GM19468 (cell line): ENCODE measurements at regions not wholly inside any gene's neighbourhood (a gene's known extent, or its start where the extent isn't known, plus 50 kb on each side); places are given as distances from the start of the nearest gene placed in this dataset.
A peak's percentile ranks its signal among the peaks of the same experiment; 100 is the strongest.

Experiments used
- ATAC-seq: cut with Tn5 transposase; IDR thresholded peaks from one replicate; pipeline ENCODE4 v1.9.1; 2021; ENCODE audit warnings: mild to moderate bottlenecking, moderate library complexity, moderate number of reproducible peaks; ENCODE audit not compliant: unreplicated experiment; ENCODE audit errors: extremely low read depth

- ATAC-seq, result no peak
Observed at GRCh38 chr11:26065944-26066343, 266.0 kb upstream of the ANO3 start.

- no peak for ATAC-seq
Observed at GRCh38 chr11:26070714-26071380, 261.1 kb upstream of the ANO3 start.

- ATAC-seq, result no peak
Observed at GRCh38 chr11:26072614-26073153, 259.2 kb upstream of the ANO3 start.

GRCh38 chr11:26073646-26074045 lies 258.3 kb upstream of the ANO3 start:
- no peak for ATAC-seq

- ATAC-seq, result no peak
Observed at GRCh38 chr11:26076233-26076990, 255.5 kb upstream of the ANO3 start.

GRCh38 chr11:26078231-26078821 lies 253.6 kb upstream of the ANO3 start:
- ATAC-seq, result peak; percentile 44

GRCh38 chr11:26084313-26084712 lies 247.6 kb upstream of the ANO3 start:
- ATAC-seq, result no peak

GRCh38 chr11:26086028-26086427 lies 245.9 kb upstream of the ANO3 start:
- ATAC-seq, result no peak

GRCh38 chr11:26087120-26087935 lies 244.6 kb upstream of the ANO3 start:
- peak; percentile 88 for ATAC-seq

GRCh38 chr11:26088391-26088790 lies 243.5 kb upstream of the ANO3 start:
- no peak for ATAC-seq

GRCh38 chr11:26090651-26091050 lies 241.3 kb upstream of the ANO3 start:
- no peak for ATAC-seq

GRCh38 chr11:26093206-26093605 lies 238.7 kb upstream of the ANO3 start:
- ATAC-seq, result no peak

GRCh38 chr11:26095340-26095739 lies 236.6 kb upstream of the ANO3 start:
- no peak for ATAC-seq

- no peak for ATAC-seq
Observed at GRCh38 chr11:26096451-26096850, 235.5 kb upstream of the ANO3 start.

GRCh38 chr11:26102325-26102724 lies 229.6 kb upstream of the ANO3 start:
- no peak for ATAC-seq

GRCh38 chr11:26105762-26106423 lies 226.0 kb upstream of the ANO3 start:
- ATAC-seq, result no peak

- ATAC-seq, result no peak
Observed at GRCh38 chr11:26106726-26107125, 225.2 kb upstream of the ANO3 start.

- ATAC-seq, result no peak
Observed at GRCh38 chr11:26109658-26110368, 222.1 kb upstream of the ANO3 start.

GRCh38 chr11:26112264-26112663 lies 219.7 kb upstream of the ANO3 start:
- ATAC-seq, result no peak
